ENCODE measurements at regions not wholly inside any gene's neighbourhood (a gene's known extent, or its start where the extent isn't known, plus 50 kb on each side); places are given as distances from the start of the nearest gene placed in this dataset.

DNA sequence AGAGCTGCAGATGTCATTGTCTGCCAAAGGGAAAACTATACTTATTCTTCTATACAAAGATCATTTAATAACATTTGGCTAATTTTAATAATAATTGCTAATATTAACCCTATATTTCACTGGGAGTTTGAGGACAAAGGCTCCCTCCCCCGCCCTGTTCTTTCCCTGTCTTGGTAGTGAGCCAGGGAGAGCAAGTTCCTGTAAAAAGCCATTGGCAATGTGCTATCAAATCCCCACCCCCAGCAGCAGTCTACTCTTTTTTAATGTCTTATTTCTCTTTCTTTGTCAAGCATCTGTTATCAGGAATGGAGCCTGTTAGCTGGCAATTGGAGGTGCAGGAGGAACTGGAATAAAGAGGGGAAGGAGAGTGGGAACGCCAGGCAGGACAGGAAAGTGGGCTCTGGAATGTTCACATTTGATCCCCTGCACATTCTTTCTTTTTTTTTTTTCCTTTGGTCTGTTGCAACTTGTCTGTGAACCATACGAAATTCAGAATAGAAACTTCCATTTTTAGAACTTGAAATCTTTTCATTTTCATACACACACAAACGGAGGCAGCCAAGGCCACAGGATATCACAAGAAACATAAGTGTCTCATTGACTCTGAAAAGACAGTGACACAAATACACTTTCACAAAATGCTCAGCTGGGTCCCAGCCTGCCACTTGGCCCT, 664.8 kb upstream of the ZNF608 start:
- H3K79me2 ChIP-seq (ENCODE audit: low read length): no peaks in the 10 kb centered on the region
- H3K4me3 ChIP-seq (ENCODE audit: low read length): peak overlapping the region; percentile 30; the same call in 1 of the 2 replicates
- DNase-seq (no peak), ATAC-seq (no peak)
- no peaks in the 10 kb centered on the region for H3K9me3 ChIP-seq (ENCODE audit: low read length)
- intact Hi-C loops (cut with micrococcal nuclease): loop anchor here (5.0 kb wide), 3 partner anchors 426 to 926 kb away; no protein-coding TSS in a partner anchor
- H3K4me2 ChIP-seq (ENCODE audit: low read length): peak overlapping the region; percentile 82
- no peaks in the 10 kb centered on the region for H3K36me3 ChIP-seq (ENCODE audit: low read depth, low read length)
- no peaks in the 10 kb centered on the region for H3K27me3 ChIP-seq (ENCODE audit: low read length)
- ChIA-PET POLR2A (ENCODE audit: unreplicated experiment) (interaction anchor here (0.6 kb wide), 1 partner anchor 11 kb away, joined by 3 read pairs; no protein-coding TSS in a partner anchor), CTCF (no interaction called here)
- no peaks in the 10 kb centered on the region for H3K9me2 ChIP-seq (replicated peaks; ENCODE audit: low read length)
- BruUV-seq (replicated peaks): no TSS peak
- H3K9ac ChIP-seq (ENCODE audit: low read length): no peak overlapping the region
- TF ChIP-seq EZH2 (IDR thresholded peaks at IDR 0.05; ENCODE audit: low read length, unreplicated experiment): no peak
- TF ChIP-seq, protein P1, sequence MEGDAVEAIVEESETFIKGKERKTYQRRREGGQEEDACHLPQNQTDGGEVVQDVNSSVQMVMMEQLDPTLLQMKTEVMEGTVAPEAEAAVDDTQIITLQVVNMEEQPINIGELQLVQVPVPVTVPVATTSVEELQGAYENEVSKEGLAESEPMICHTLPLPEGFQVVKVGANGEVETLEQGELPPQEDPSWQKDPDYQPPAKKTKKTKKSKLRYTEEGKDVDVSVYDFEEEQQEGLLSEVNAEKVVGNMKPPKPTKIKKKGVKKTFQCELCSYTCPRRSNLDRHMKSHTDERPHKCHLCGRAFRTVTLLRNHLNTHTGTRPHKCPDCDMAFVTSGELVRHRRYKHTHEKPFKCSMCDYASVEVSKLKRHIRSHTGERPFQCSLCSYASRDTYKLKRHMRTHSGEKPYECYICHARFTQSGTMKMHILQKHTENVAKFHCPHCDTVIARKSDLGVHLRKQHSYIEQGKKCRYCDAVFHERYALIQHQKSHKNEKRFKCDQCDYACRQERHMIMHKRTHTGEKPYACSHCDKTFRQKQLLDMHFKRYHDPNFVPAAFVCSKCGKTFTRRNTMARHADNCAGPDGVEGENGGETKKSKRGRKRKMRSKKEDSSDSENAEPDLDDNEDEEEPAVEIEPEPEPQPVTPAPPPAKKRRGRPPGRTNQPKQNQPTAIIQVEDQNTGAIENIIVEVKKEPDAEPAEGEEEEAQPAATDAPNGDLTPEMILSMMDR (conservative IDR thresholded peaks at IDR 0.05; ENCODE audit: low read depth, low read length): no peak
- no peaks in the 10 kb centered on the region for H3F3A ChIP-seq (ENCODE audit: low read length, unreplicated experiment)
- H3K4me1 ChIP-seq (ENCODE audit: insufficient read depth, low read length): peaks cover 64% of the 10 kb centered on the region
- H2AFZ ChIP-seq (ENCODE audit: low read length): 0 out of 2 replicates have a peak overlapping the region, but pooled peaks have one; percentile 46
- no peaks in the 10 kb centered on the region for H4K20me1 ChIP-seq (ENCODE audit: low read length)
- H3K27ac ChIP-seq (ENCODE audit: low read length): peak overlapping the region; percentile 96

DNA sequence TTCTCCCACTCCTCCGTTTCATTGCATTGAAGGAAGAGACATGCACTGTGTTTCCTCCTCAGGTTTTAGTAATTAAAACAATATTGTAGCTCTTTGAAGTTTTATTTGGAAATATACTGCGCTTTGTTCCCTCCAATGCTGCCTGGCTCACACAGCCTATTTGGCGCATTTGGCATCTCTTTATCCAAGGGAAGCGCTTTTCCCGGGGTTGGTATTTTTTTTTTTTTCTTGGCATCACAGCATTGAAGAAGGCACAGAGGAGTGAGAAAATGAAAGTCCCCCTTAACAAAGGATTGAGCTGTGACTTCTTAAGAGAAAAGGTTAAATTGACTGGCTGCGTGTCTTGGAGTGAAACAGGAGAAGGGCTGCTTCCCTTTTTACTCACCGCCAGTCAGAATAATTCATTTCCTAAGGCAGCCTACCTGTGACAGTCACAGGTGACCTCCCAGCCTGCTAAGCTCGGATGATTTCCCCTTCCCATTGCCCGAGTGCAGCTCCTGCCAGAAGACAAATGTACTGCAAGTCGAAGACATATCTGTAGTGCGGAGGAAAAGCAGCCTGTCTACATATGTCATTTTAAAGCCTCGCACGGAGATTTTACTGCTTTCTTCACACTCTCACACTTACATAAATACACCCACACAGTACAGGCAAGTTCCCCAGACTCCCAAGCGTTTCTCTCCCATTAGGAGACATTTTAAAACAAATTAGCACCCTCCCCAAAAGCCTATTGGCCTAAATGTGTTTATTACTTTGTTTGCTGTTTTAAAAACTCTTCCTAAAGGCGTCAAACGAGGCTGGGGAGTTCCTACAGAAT, 665.5 kb upstream of the ZNF608 start:
- no peaks in the 10 kb centered on the region for H3K9me3 ChIP-seq (ENCODE audit: low read length)
- H4K20me1 ChIP-seq (ENCODE audit: low read length): no peaks in the 10 kb centered on the region
- H3K9ac ChIP-seq (ENCODE audit: low read length): no peak overlapping the region
- peak overlapping the region; percentile 96 for H3K27ac ChIP-seq (ENCODE audit: low read length)
- ChIA-PET CTCF (no interaction called here), POLR2A (ENCODE audit: unreplicated experiment) (no interaction called here)
- peaks cover 61% of the 10 kb centered on the region for H3K4me1 ChIP-seq (ENCODE audit: insufficient read depth, low read length)
- TF ChIP-seq, protein P1 (conservative IDR thresholded peaks at IDR 0.05; ENCODE audit: low read depth, low read length): no peak
- TF ChIP-seq EZH2phosphoT487 (IDR thresholded peaks at IDR 0.05; ENCODE audit: borderline replicate concordance, low read length): no peak
- TF ChIP-seq EZH2 (IDR thresholded peaks at IDR 0.05; ENCODE audit: low read length, unreplicated experiment): no peak
- H3K27me3 ChIP-seq (ENCODE audit: low read length): no peaks in the 10 kb centered on the region
- H3K36me3 ChIP-seq (ENCODE audit: low read depth, low read length): no peaks in the 10 kb centered on the region
- H3F3A ChIP-seq (ENCODE audit: low read length, unreplicated experiment): no peaks in the 10 kb centered on the region
- H2AFZ ChIP-seq (ENCODE audit: low read length): peak overlapping the region; percentile 46
- ATAC-seq: no peak
- DNase-seq: peak; percentile 64
- H3K4me2 ChIP-seq (ENCODE audit: low read length): peak overlapping the region; percentile 82
- no peaks in the 10 kb centered on the region for H3K79me2 ChIP-seq (ENCODE audit: low read length)
- intact Hi-C loops (cut with micrococcal nuclease): loop anchor here (1.0 to 5.0 kb wide), 4 partner anchors 73 to 925 kb away; no protein-coding TSS in a partner anchor
- no TSS peak for BruUV-seq (replicated peaks)
- no peaks in the 10 kb centered on the region for H3K9me2 ChIP-seq (replicated peaks; ENCODE audit: low read length)
- H3K4me3 ChIP-seq (ENCODE audit: low read length): peak overlapping the region; percentile 30; the same call in 1 of the 2 replicates
